K562 (cell line): ENCODE measurements at regions not wholly inside any gene's neighbourhood (a gene's known extent, or its start where the extent isn't known, plus 50 kb on each side); places are given as distances from the start of the nearest gene placed in this dataset.

Source experiments
- ATAC-seq: fragments of 200-7000 bp; cut with Tn5 transposase; 3 replicates; pipeline ENCODE4 v1.9.1; 2020; ENCODE audit warnings: moderate library complexity
- BruUV-seq: library from RNA; stranded (reverse); fragments of 400-500 nt; replicated peaks from 2 replicates; lab custom pipeline; 2021; lab: Mats Ljungman, UMichigan
- CTCF ChIA-PET: fragments of 300-600 bp; formaldehyde crosslinking; extraction: SDS; loops from one replicate; lab custom pipeline; 2021; ENCODE audit warnings: low intra/inter-chr PET ratio; lab: Yijun Ruan, JAX
- POLR2A ChIA-PET: fragments of 300-600, 350-650 bp; sonication (Branson Sonifier 250); formaldehyde crosslinking; extraction: SDS; loops from one replicate; lab custom pipeline; 2021; ENCODE audit warnings: antibody characterized with exemption, inconsistent platforms; lab: Yijun Ruan, JAX
- DNase-seq, 4 experiments: peaks; one replicate each; pipeline versions ENCODE4 v3.0.0 to v3.0.0-alpha.2; 2011 to 2018; ENCODE audit warnings: low spot score in 3 of 4, mixed read lengths in 3 of 4; ENCODE audit errors: extremely low read depth in 1 of 4
- FAIRE-seq: peaks from 2 replicates; lab custom pipeline; 2011; peaks lifted over from hg19 to GRCh38; lab: Jason Lieb, UNC
- H2AFZ ChIP-seq: 2 replicates; pipeline ENCODE4 v1.6.0; 2011; ENCODE audit warnings: low read depth, low read length, control low read depth, inconsistent platforms
- H3K27ac ChIP-seq: fragments of 200-600 bp; 3 replicates; pipeline ENCODE4 v1.8.0; 2011; ENCODE audit warnings: low read depth, mild to moderate bottlenecking, control low read depth, inconsistent platforms, low read length, moderate library complexity, mixed read lengths; ENCODE audit errors: extremely low read depth
- H3K27me3 ChIP-seq, 2 experiments: fragments of 300-600 bp in 1 of 2; 2 replicates in 1 of 2; 3 replicates in 1 of 2; pipeline versions ENCODE4 v1.6.0 to v1.8.0; 2011; ENCODE audit warnings: inconsistent platforms in 2 of 2, low read length in 2 of 2, mild to moderate bottlenecking in 1 of 2, mixed read lengths in 1 of 2, moderate library complexity in 1 of 2; ENCODE audit not compliant: control insufficient read depth in 2 of 2, insufficient read depth in 2 of 2
- H3K36me3 ChIP-seq: fragments of 300-600 bp; 3 replicates; pipeline ENCODE4 v1.8.0; 2011; ENCODE audit warnings: mild to moderate bottlenecking, low read length, inconsistent platforms; ENCODE audit not compliant: control insufficient read depth, insufficient read depth
- H3K4me1 ChIP-seq, 2 experiments: fragments of 200-600 bp in 1 of 2; replicated peaks in 1 of 2; 2 replicates in 1 of 2; 3 replicates in 1 of 2; pipeline versions ENCODE4 v1.5.1 to v1.8.0; 2011; ENCODE audit warnings: inconsistent platforms in 2 of 2, low read length in 2 of 2, mild to moderate bottlenecking in 1 of 2, mixed read lengths in 1 of 2, moderate library complexity in 1 of 2; ENCODE audit not compliant: control insufficient read depth in 2 of 2, insufficient read depth in 2 of 2
- H3K4me2 ChIP-seq: 2 replicates; pipeline ENCODE4 v1.6.1; 2011; ENCODE audit warnings: low read length, control low read depth, inconsistent platforms, mixed read lengths; ENCODE audit not compliant: insufficient read depth
- H3K4me3 ChIP-seq: fragments of 200-600 bp; sonication (generic), shearing (Covaris generic); 2 replicates; pipeline ENCODE4 v1.5.1; 2016; ENCODE audit warnings: control low read depth, inconsistent platforms
- H3K79me2 ChIP-seq: fragments of 200-600 bp; 3 replicates; pipeline ENCODE4 v1.8.0; 2011; ENCODE audit warnings: low read length, inconsistent platforms; ENCODE audit not compliant: control insufficient read depth, insufficient read depth
- H3K9ac ChIP-seq, 2 experiments: 2 replicates each; pipeline versions ENCODE4 v1.6.0 to v1.6.1; 2011; ENCODE audit warnings: low read depth in 2 of 2, low read length in 2 of 2, control low read depth in 1 of 2, inconsistent platforms in 1 of 2, mild to moderate bottlenecking in 1 of 2, mixed read lengths in 1 of 2; ENCODE audit not compliant: insufficient read depth in 1 of 2
- H3K9me1 ChIP-seq: one replicate; pipeline ENCODE4 v1.6.0; 2011; ENCODE audit warnings: inconsistent platforms, mild to moderate bottlenecking, low read length, moderate library complexity; ENCODE audit not compliant: control insufficient read depth, insufficient read depth
- H3K9me3 ChIP-seq: replicated peaks from 2 replicates; pipeline ENCODE4 v1.5.1; 2011; ENCODE audit warnings: low read depth, low read length, inconsistent platforms; ENCODE audit not compliant: control insufficient read depth, insufficient read depth
- H4K20me1 ChIP-seq: replicated peaks from 2 replicates; pipeline ENCODE4 v1.6.1; 2011; ENCODE audit warnings: low read length, inconsistent platforms, mixed read lengths; ENCODE audit not compliant: control insufficient read depth, insufficient read depth
- BMI1 ChIP-seq: fragments of 150-350 bp; IDR thresholded peaks from 2 replicates; pipeline ENCODE4 v1.6.1; 2014; ENCODE audit warnings: low read length
- GTF2E2 ChIP-seq: fragments of 200-800 bp; sonication (Bioruptor generic); IDR thresholded peaks from 2 replicates; pipeline ENCODE4 v1.6.1; 2016; ENCODE audit warnings: missing genetic modification characterization, missing compliant biosample characterization
- KDM5B ChIP-seq: fragments of 200-600 bp; sonication (generic); IDR thresholded peaks from 2 replicates; pipeline ENCODE4 v1.6.1; 2012; ENCODE audit warnings: low read depth, mild to moderate bottlenecking, moderate library complexity, low read length, control low read depth, inconsistent platforms; ENCODE audit not compliant: insufficient replicate concordance
- STAT5B ChIP-seq: fragments of 250-450 bp; sonication (Bioruptor Pico); IDR thresholded peaks from 2 replicates; pipeline ENCODE4 v1.8.0; 2021; ENCODE audit warnings: mild to moderate bottlenecking, inconsistent platforms
- TARDBP ChIP-seq: fragments of 450-650 bp; IDR thresholded peaks from 2 replicates; pipeline ENCODE4 v1.6.1; 2016
- ZNF644 ChIP-seq: fragments of 200-800 bp; sonication (Bioruptor generic); IDR thresholded peaks from 2 replicates; pipeline ENCODE4 v1.6.1; 2016; ENCODE audit warnings: low read depth, missing genetic modification characterization, missing compliant biosample characterization
- ZNF696 ChIP-seq: fragments of 250-450 bp; sonication (Bioruptor Pico); conservative IDR thresholded peaks from 2 replicates; pipeline ENCODE4 v1.4.0; 2020; ENCODE audit warnings: mild to moderate bottlenecking, moderate library complexity
- WGBS: fragments of 100-300 bp; shearing (Covaris generic); methylation state at CpG from one replicate; pipeline ENCODE4 v1.1.6; 2016; ENCODE audit warnings: low coverage, mixed read lengths; ENCODE audit not compliant: insufficient coverage; ENCODE audit errors: missing lambda C conversion rate; 5-methylcytosine and 5-hydroxymethylcytosine counted together
- in situ Hi-C: fragments of 300-500 bp; cut with MboI; formaldehyde crosslinking; loops from 4 replicates; pipeline ENCODE4 v1.15.0; 2018; ENCODE audit warnings: inconsistent platforms, mixed read lengths
- intact Hi-C: fragments of 100-400 bp; cut with micrococcal nuclease; formaldehyde crosslinking; loops from 2 replicates; pipeline ENCODE4 v1.14.2; 2022
- TF ChIP-seq, protein P1 (sequence below): fragments of 200-800 bp; sonication (Bioruptor generic); IDR thresholded peaks from 2 replicates; pipeline ENCODE4 v1.6.1; 2017; ENCODE audit warnings: missing genetic modification characterization, missing compliant biosample characterization
- TF ChIP-seq, protein P2 (sequence below): fragments of 250-450 bp; sonication (Bioruptor Pico); IDR thresholded peaks from 2 replicates; pipeline ENCODE4 v1.5.0; 2020; ENCODE audit warnings: mild to moderate bottlenecking

DNA sequence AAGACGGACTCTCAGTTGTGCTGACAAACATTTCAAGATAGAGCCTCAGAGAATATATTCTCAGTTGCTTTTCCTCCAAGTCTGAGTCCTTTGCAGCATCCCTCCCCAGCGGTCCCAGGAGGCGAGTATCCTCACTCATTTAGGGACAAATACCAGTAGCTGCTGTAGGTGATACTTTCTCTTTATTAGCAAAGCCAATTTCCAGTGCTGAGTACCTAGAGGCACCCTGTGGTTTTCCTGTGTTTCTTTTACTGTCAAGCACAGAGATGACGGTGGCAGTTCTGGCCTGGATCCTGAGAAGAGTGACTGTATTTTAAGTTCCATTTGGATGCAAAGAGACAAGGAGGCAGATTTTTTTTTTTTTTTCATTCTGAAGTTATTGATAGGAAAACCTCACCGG lies 1058.4 kb downstream of the SORCS3 start (continued):
- no peak for TF ChIP-seq KDM5B
- TF ChIP-seq BMI1 = no peak
- no peak for TF ChIP-seq ZNF644
- TF ChIP-seq STAT5B = no peak
- TF ChIP-seq GTF2E2 = no peak
- TF ChIP-seq, protein P1, sequence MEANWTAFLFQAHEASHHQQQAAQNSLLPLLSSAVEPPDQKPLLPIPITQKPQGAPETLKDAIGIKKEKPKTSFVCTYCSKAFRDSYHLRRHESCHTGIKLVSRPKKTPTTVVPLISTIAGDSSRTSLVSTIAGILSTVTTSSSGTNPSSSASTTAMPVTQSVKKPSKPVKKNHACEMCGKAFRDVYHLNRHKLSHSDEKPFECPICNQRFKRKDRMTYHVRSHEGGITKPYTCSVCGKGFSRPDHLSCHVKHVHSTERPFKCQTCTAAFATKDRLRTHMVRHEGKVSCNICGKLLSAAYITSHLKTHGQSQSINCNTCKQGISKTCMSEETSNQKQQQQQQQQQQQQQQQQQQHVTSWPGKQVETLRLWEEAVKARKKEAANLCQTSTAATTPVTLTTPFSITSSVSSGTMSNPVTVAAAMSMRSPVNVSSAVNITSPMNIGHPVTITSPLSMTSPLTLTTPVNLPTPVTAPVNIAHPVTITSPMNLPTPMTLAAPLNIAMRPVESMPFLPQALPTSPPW = no peak
- TF ChIP-seq, protein P2, sequence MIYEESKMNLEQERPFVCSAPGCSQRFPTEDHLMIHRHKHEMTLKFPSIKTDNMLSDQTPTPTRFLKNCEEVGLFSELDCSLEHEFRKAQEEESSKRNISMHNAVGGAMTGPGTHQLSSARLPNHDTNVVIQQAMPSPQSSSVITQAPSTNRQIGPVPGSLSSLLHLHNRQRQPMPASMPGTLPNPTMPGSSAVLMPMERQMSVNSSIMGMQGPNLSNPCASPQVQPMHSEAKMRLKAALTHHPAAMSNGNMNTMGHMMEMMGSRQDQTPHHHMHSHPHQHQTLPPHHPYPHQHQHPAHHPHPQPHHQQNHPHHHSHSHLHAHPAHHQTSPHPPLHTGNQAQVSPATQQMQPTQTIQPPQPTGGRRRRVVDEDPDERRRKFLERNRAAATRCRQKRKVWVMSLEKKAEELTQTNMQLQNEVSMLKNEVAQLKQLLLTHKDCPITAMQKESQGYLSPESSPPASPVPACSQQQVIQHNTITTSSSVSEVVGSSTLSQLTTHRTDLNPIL = no peak

DNA sequence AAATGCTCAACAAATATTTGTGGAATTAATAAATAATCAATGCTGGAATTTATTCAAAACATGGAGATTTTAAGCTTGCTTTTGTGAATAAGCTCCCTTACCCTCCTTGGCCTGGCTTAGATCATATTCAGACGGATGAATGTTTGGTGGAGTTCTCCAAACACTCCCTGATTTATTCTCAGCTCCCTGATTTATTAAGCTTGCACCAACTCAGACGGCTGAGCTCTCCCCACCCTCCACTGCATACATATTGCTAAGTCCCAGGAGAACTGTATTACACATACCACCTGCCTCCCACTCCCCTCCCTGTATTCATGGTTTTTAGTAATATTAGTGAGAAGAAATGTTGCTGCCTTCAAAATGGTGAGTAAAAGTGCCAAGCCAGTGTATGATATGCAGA lies 1057.5 kb downstream of the SORCS3 start:
- FAIRE-seq = no peak
- no peak for DNase-seq
- in situ Hi-C loops (no loop called here), intact Hi-C loops (no loop called here)
- Histone ChIP-seq H3K9ac (no peak overlapping the region), H3K9me1 (no peaks in the 10 kb centered on the region), H3K4me1 (no peaks in the 10 kb centered on the region), H3K27ac (no peak overlapping the region), H2AFZ (no peak overlapping the region), H3K36me3 (no peaks in the 10 kb centered on the region), H3K27me3 (no peaks in the 10 kb centered on the region), H4K20me1 (no peaks in the 10 kb centered on the region), H3K9me3 (no peaks in the 10 kb centered on the region), H3K79me2 (no peaks in the 10 kb centered on the region), H3K4me3 (no peak overlapping the region), H3K4me2 (no peak overlapping the region)
- TF ChIP-seq ZNF696 (CRISPR knock-in tag) = no peak
- no peak for TF ChIP-seq TARDBP
- 0% methylated on average over 2 of the region's 2 CpGs for WGBS
- ATAC-seq = no peak
- CTCF ChIA-PET = no interaction called here
- POLR2A ChIA-PET = no interaction called here
- no TSS peak for BruUV-seq
